GM12878 (cell line): ENCODE measurements at regions not wholly inside any gene's neighbourhood (a gene's known extent, or its start where the extent isn't known, plus 50 kb on each side); places are given as distances from the start of the nearest gene placed in this dataset.

Source experiments
- CTCF ChIP-seq, 3 experiments: IDR thresholded peaks in 2 of 3; conservative IDR thresholded peaks in 1 of 3; 2 replicates each; pipeline ENCODE4 v1.5.1; 2011; ENCODE audit warnings: low read depth in 3 of 3, low read length in 3 of 3, mild to moderate bottlenecking in 3 of 3, control low read depth in 2 of 3, moderate library complexity in 2 of 3, inconsistent platforms in 1 of 3, mixed read lengths in 1 of 3; ENCODE audit not compliant: control insufficient read depth in 2 of 3, insufficient read depth in 1 of 3; ENCODE audit errors: extremely low read depth in 1 of 3
- EP300 ChIP-seq, 2 experiments: fragments of 150-350 bp in 1 of 2; IDR thresholded peaks; 2 replicates each; pipeline ENCODE4 v1.6.1; 2011 to 2012; ENCODE audit warnings: low read depth in 2 of 2, low read length in 2 of 2, borderline replicate concordance in 1 of 2, improper control_type of control experiment in 1 of 2, inconsistent platforms in 1 of 2; ENCODE audit not compliant: control insufficient read depth in 1 of 2
- FOXM1 ChIP-seq: IDR thresholded peaks from 2 replicates; pipeline ENCODE4 v1.6.1; 2012; ENCODE audit warnings: low read depth, mild to moderate bottlenecking, inconsistent platforms, low read length, moderate library complexity
- HCFC1 ChIP-seq: fragments of 150-350 bp; IDR thresholded peaks from 2 replicates; pipeline ENCODE4 v1.6.1; 2014; ENCODE audit warnings: low read length
- POLR2A ChIP-seq: IDR thresholded peaks from 2 replicates; pipeline ENCODE4 v1.6.1; 2011; ENCODE audit warnings: low read depth, mild to moderate bottlenecking, low read length
- RAD21 ChIP-seq: IDR thresholded peaks from 2 replicates; pipeline ENCODE4 v1.6.1; 2011; ENCODE audit warnings: mild to moderate bottlenecking, low read depth, low read length, moderate library complexity; ENCODE audit not compliant: insufficient read depth
- RB1 ChIP-seq: fragments of 450-650 bp; formaldehyde crosslinking; IDR thresholded peaks from 2 replicates; pipeline ENCODE4 v1.6.1; 2017; ENCODE audit warnings: mild to moderate bottlenecking, borderline replicate concordance
- SUZ12 ChIP-seq: fragments of 200-600 bp; sonication (generic); IDR thresholded peaks from one replicate; pipeline ENCODE4 v1.6.1; 2018; ENCODE audit warnings: antibody characterized with exemption, mild to moderate bottlenecking; ENCODE audit not compliant: unreplicated experiment
- ZNF274 ChIP-seq: IDR thresholded peaks from one replicate; pipeline ENCODE4 v1.8.0; 2011; ENCODE audit not compliant: insufficient read length, insufficient read depth

- no peak for TF ChIP-seq CTCF (IDR thresholded peaks at IDR 0.05 in 2 of 3, conservative IDR thresholded peaks at IDR 0.05 in 1 of 3; ENCODE audit: control insufficient read depth in 2 of 3, extremely low read depth in 1 of 3, insufficient read depth in 1 of 3, low read depth in 3 of 3, low read length in 3 of 3)
- TF ChIP-seq FOXM1: no peak
- TF ChIP-seq SUZ12: no peak
- no peak for TF ChIP-seq EP300 (IDR thresholded peaks at IDR 0.05; ENCODE audit: borderline replicate concordance in 1 of 2, control insufficient read depth in 1 of 2, low read depth in 2 of 2, low read length in 2 of 2)
- no peak for TF ChIP-seq HCFC1
- no peak for TF ChIP-seq POLR2A
- TF ChIP-seq ZNF274: no peak
- TF ChIP-seq RB1: no peak
- TF ChIP-seq RAD21: no peak
These were observed 110.9 kb upstream of the BMP2K start for GRCh38 chr4:78665216-78665770.
